ENCODE measurements at regions not wholly inside any gene's neighbourhood (a gene's known extent, or its start where the extent isn't known, plus 50 kb on each side); places are given as distances from the start of the nearest gene placed in this dataset.

GRCh38 chr16:79325226-79325945 lies 275.2 kb downstream of the MAF start (continued):
- TF ChIP-seq TAF1 (IDR thresholded peaks at IDR 0.05; ENCODE audit: low read depth, low read length) (no peak), TCF12 (IDR thresholded peaks at IDR 0.05; ENCODE audit: low read depth, low read length) (no peak), TAF7 (optimal IDR thresholded peaks at IDR 0.05; ENCODE audit: borderline replicate concordance, low read depth, low read length) (no peak), BACH1 (IDR thresholded peaks at IDR 0.05; ENCODE audit: low read length) (no peak), SIRT6 (IDR thresholded peaks at IDR 0.05; ENCODE audit: low read length) (no peak), TBP (IDR thresholded peaks at IDR 0.05; ENCODE audit: low read depth, low read length) (no peak), RFX5 (IDR thresholded peaks at IDR 0.05; ENCODE audit: borderline replicate concordance, low read depth, low read length) (no peak)

All from H1 (cell line).